ENCODE measurements at regions not wholly inside any gene's neighbourhood (a gene's known extent, or its start where the extent isn't known, plus 50 kb on each side); places are given as distances from the start of the nearest gene placed in this dataset.
"Not testable (repeated sequence)": the region's sequence is repeated elsewhere in the genome, so short reads cannot be mapped to it uniquely, and the experiment has no call there.

- no peak for DNase-seq
Observed at GRCh38 chr9:38518826-38519225, 94.6 kb upstream of the IGFBPL1 start.

GRCh38 chr9:38516273-38516672 is 92.0 kb upstream of the IGFBPL1 start:
- DNase-seq: not testable (repeated sequence)

DNA sequence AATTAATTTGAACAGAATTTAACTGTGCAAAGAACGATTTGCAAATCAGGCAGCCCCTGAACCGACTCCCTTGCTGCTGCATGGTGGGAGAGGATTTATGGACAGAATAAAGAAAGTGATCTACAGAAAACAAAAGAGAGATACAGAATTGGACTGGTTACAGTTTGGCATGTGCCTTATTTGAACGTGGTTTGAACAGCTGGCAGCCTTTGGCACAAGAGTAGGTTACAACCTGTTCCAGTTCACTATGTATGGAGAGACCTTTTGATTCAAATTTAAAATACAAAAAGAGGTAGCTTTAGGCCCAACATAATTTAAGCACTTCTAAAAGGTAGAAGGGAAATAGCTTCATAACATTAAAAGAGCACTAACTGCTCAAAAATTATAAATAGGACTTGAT is 90.8 kb upstream of the IGFBPL1 start:
- peak; percentile 67 for DNase-seq

GRCh38 chr9:38510340-38510739 is 86.1 kb upstream of the IGFBPL1 start:
- not testable (repeated sequence) for DNase-seq

DNA sequence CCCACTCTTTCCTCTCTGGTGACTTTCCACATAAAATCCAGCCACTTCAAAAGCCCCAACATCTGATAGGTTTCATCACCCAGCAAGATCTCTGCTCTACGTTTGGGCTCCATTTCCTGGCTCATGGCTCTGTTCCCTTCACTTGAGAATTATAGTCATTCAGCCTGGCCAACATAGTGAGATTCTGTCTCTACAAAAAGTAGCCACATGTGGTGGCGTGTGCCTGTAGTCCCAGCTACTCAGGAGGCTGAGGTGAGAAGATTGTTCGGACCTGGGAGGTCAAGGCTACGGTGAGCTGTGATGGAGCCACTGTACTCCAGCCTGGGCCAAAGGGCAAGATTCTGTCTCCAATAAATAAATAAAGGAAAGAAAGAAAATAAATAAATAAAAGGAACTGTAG is 83.3 kb upstream of the IGFBPL1 start:
- DNase-seq: no peak

- DNase-seq: not testable (repeated sequence)
Observed at GRCh38 chr9:38500171-38500570, 75.9 kb upstream of the IGFBPL1 start.

DNA sequence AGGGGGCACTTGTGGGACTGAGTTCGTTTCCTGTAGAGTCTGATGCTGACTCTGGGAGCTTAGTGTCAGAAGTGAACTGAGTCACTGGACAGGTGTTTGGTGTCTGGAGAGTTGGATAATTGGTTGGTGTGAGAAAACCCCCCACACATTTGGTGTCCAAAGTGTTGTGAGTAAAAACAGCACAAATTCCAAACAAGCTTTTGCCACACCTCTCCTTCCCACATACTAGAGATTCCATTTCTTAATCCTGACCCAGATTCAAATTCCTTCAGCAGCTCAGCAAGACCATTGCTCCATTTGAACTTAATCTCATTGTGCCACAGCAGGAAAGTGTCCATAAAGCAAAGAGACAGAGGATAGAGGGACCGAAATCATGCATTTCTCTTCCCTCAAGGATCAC is 74.3 kb upstream of the IGFBPL1 start:
- DNase-seq: not testable (repeated sequence)

DNA sequence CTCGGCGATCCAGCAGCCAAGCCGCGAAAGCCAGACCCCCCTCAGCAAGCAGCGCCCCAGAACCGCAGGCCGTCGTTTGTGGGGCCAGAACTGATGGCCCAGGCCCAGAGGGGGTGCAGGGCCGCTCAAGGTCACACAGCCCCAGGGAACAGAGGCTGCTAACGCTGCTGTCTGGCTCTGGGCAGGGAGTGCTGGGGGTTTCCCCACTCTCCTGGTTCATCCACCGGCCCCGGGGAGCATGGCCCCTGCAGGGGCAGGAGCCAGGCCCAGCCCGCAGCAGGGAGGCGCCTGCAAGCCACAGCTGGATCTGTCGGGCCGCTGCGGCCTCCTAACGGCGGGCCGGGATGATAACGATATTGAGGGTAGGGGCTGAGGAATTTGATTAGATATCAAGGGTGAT is 64.8 kb upstream of the IGFBPL1 start:
- DNase-seq: no peak

GRCh38 chr9:38488156-38488698 is 64.0 kb upstream of the IGFBPL1 start:
- DNase-seq: no peak

DNA sequence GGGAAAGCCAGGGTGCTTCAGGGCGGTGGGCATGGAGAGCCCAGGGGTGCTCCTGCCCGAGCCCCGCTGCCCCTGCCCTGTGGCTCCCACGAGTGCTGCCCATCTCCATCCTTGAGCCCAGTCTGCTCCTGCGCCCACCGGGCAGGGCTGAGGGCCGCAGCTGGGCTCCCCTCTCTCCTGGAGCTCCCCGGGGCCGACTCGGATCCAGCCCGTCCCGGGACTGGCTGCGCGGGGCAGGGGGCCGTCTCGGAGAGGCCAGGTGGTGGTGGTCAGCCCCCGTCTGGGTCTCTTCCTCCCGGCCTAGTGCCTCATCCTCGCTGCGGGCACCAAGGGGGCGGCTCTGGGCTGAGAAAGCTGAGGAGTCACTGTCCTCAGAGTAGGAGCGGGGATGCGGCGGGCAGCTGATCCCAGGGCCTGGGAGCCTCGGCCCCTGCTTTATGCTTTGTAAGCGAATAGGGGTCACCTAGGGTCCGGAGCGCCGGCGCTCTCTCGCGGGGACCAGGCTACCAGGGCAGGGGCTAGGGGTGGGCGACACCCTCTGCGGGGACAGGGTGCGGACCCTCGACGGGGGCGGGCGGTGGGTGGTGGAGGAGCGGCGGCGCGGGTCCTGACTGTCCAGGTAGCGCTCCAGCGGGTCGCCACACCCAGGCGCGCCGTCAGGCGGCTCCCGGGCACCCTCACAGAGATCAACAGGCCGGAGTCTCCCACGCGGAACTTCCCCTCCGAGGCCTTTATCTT is 63.3 kb upstream of the IGFBPL1 start:
- DNase-seq: not testable (repeated sequence)

DNA sequence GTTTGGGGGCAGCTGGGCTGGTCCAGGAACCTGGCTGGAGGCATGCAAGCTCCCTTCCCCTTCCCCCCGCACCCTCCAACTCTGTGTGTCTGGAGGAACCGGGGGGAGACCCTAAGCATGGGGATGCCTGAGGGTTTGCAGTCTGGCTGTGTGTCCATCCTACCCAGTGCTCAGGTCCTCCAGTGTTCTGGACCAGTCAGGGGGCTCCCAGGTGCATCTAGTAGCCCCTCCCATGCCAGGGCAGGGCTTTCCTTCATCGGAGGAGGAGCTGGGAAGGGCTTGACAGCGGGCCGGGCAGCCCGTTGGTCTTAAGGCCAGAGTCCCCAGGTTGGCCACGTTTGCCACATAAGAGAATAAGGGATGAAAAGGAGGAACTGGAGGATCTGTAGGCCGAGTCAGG is 62.6 kb upstream of the IGFBPL1 start:
- DNase-seq: no peak

DNA sequence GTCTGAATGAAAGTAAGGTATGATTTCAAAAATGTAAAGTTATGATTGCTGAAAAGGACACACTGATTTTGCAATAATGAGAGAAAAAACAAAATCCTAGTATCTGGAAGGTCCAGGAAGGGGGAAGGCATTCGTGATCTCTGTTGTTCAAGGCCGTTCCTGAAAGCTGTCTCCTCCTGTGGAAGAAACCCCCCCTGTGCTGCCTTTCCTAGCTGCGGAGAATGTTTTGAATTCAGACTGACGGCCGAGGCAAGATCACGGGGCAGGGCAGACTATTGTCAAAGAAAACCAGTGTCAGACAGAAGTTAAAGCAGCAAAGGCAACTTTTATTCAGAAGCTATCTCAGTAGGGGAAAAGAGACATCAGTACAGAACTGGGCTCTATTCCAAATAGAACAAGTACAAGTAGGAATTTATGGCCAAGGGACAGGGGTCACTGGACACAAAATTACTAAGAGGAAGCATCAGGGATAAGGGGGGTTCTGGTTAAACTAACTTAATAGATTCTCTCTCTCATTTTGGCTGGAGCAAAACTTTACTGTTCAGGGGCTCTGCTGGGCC is 61.9 kb upstream of the IGFBPL1 start:
- DNase-seq: no peak

DNA sequence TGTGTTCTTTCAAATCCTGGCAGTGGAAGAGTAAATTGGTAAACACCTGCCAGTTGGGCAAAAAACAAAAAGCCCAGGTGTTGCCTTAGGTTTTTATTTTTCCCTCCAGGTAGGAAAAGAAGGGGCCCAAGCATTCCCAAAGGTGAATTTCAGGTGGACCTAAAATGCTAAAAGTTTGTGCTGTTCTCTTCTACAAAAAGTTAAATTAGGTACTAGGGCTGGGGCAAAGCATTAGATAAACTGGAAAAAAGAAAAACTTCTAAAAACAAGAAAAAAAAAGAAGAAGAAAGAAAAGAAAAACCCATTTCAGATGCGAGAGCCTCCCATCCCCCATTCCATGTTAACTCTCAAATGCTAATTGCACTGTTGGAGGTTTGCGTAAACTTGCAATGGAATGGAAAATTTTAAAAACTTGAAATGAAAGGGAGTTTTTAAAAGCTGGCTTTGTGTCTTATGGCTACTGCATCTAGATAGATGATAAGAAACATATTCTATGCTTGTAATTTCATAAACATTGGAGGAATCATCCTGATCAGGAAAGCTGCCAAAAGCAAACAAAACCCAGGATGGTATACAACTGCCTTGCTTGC is 59.9 kb upstream of the IGFBPL1 start:
- DNase-seq: not testable (repeated sequence)

DNA sequence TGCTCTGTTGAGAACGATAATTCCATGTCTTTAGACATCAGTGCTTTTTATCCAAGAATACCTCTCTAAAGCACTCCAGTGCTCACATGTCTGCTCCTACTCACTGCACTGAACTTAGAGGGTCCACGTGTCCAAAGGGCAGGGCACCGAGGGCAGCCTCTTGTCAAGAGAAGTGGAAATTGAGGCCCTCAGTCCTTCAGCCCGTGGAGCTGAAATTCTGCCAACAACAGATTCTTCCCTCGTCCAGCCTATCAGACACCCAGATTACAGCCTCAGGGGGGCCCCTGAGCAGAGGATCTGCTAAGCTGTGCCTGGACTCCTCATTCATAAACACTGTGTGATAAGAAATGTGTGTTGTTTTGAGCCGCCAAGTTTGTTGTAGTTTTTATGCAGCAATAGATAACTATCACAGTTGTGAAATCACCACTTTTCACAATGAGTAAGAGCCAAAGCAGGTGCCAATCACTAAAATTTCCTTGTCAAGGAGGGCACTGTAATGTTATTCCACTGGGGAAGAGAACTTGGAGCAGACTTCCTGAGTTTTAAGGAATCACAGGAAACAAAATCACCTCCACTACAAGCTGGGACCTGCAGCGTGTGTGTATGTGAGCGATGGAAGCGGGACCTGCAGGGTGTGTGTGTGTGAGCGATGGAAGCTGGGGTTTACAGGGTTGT is 58.8 kb upstream of the IGFBPL1 start:
- DNase-seq: no peak

DNA sequence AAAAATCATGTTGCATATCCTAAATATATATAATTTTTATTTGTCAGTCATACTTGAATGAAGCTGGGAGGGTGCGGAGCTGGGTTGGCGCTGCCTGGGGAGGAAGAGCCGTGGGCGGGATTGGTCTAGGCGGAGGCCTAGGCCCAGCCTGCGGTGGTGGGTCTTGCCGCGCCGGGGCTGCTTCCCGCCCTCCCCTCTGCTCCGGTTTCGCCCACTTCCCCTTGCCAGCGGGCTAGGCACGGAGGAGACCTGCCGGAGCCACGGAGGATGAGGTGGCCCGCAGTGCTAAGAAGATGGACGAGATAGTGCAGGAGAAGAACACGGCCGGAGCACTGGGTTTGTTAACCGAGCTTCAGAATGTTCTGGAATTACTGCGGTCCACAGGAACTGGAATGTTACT is 54.0 kb upstream of the IGFBPL1 start:
- no peak for DNase-seq

- DNase-seq: peak; percentile 49
Observed at GRCh38 chr9:38474476-38474875, 50.2 kb upstream of the IGFBPL1 start.

Data from NCI-H2081 treated with DMSO at 0.1 percent for 48 hours (cell line).